B cell (primary cell): ENCODE measurements at regions not wholly inside any gene's neighbourhood (a gene's known extent, or its start where the extent isn't known, plus 50 kb on each side); places are given as distances from the start of the nearest gene placed in this dataset.

Experiments
- CTCF ChIP-seq: fragments of 200-600 bp; IDR thresholded peaks from one replicate; pipeline ENCODE4 v1.8.0; 2022; ENCODE audit warnings: antibody characterized with exemption, mild to moderate bottlenecking
- EZH2 ChIP-seq: IDR thresholded peaks from 2 replicates; pipeline ENCODE4 v1.6.1; 2012; ENCODE audit warnings: borderline replicate concordance, low read depth, mild to moderate bottlenecking, moderate library complexity, low read length; ENCODE audit not compliant: insufficient read depth, poor library complexity, severe bottlenecking

- TF ChIP-seq CTCF, result no peak
- no peak for TF ChIP-seq EZH2
Measured at GRCh38 chr3:124630960-124631359, 99.3 kb upstream of the UMPS start.
